Endothelial cell of umbilical vein (primary cell): ENCODE measurements at regions not wholly inside any gene's neighbourhood (a gene's known extent, or its start where the extent isn't known, plus 50 kb on each side); places are given as distances from the start of the nearest gene placed in this dataset.

Source experiments
- BruUV-seq: library from RNA; stranded (reverse); fragments of 400-500 nt; replicated peaks from 2 replicates; lab custom pipeline; 2021; lab: Mats Ljungman, UMichigan
- CTCF ChIA-PET: fragments of 300-600, 350-600 bp; sonication (Branson Sonifier 250); formaldehyde crosslinking; loops from one replicate; lab custom pipeline; 2021; ENCODE audit warnings: antibody characterized with exemption, inconsistent platforms; lab: Charles Lee
- POLR2A ChIA-PET: fragments of 300-600, 350-600 bp; sonication (Branson Sonifier 250); formaldehyde crosslinking; loops from one replicate; lab custom pipeline; 2021; ENCODE audit warnings: antibody characterized with exemption, inconsistent platforms; lab: Charles Lee
- DNase-seq: peaks from one replicate; pipeline ENCODE4 v3.0.0-alpha.2; 2011; ENCODE audit warnings: low read depth, low spot score
- FAIRE-seq: peaks from 2 replicates; lab custom pipeline; 2011; peaks lifted over from hg19 to GRCh38; lab: Jason Lieb, UNC
- H2AFZ ChIP-seq: 2 replicates; pipeline ENCODE4 v1.6.0; 2012; ENCODE audit warnings: low read depth, low read length, control low read depth, inconsistent platforms
- H3K27ac ChIP-seq: 2 replicates; pipeline ENCODE4 v1.5.1; 2011; ENCODE audit warnings: low read depth, mild to moderate bottlenecking, control low read depth, low read length, moderate library complexity; ENCODE audit not compliant: insufficient read depth
- H3K27me3 ChIP-seq, 2 experiments: 2 replicates each; pipeline versions ENCODE4 v1.6.0 to v1.6.1; 2011; ENCODE audit warnings: low read length in 2 of 2, mixed read lengths in 1 of 2; ENCODE audit not compliant: control insufficient read depth in 2 of 2, insufficient read depth in 2 of 2
- H3K36me3 ChIP-seq, 2 experiments: 2 replicates in 1 of 2; 3 replicates in 1 of 2; pipeline ENCODE4 v1.5.1; 2011; ENCODE audit warnings: low read length in 2 of 2, mild to moderate bottlenecking in 1 of 2, moderate library complexity in 1 of 2; ENCODE audit not compliant: control insufficient read depth in 2 of 2, insufficient read depth in 2 of 2; ENCODE audit errors: extremely low read depth in 1 of 2
- H3K4me1 ChIP-seq: 3 replicates; pipeline ENCODE4 v1.5.1; 2011; ENCODE audit warnings: mild to moderate bottlenecking, low read length; ENCODE audit not compliant: control insufficient read depth, insufficient read depth; ENCODE audit errors: extremely low read depth
- H3K4me2 ChIP-seq: 2 replicates; pipeline ENCODE4 v1.6.1; 2011; ENCODE audit warnings: low read length, control low read depth, mixed read lengths; ENCODE audit not compliant: insufficient read depth
- H3K4me3 ChIP-seq, 3 experiments: fragments of 200-600 bp in 1 of 3; sonication (generic), shearing (Covaris generic) in 1 of 3; replicated peaks in 1 of 3; 2 replicates each; pipeline ENCODE4 v1.5.1; 2011 to 2016; ENCODE audit warnings: control low read depth in 3 of 3, low read length in 3 of 3, mild to moderate bottlenecking in 2 of 3, inconsistent platforms in 1 of 3, low read depth in 1 of 3, moderate library complexity in 1 of 3; ENCODE audit not compliant: insufficient read depth in 1 of 3
- H3K79me2 ChIP-seq: 2 replicates; pipeline ENCODE4 v1.6.0; 2012; ENCODE audit warnings: low read length, inconsistent platforms; ENCODE audit not compliant: control insufficient read depth, insufficient read depth
- H3K9ac ChIP-seq: replicated peaks from 2 replicates; pipeline ENCODE3; 2011; ENCODE audit warnings: low read length, control low read depth; ENCODE audit not compliant: insufficient read depth; ENCODE audit errors: extremely low read depth
- H3K9me1 ChIP-seq: replicated peaks from 3 replicates; pipeline ENCODE4 v1.6.0; 2011; ENCODE audit warnings: mild to moderate bottlenecking, low read length; ENCODE audit not compliant: control insufficient read depth, insufficient read depth; ENCODE audit errors: extremely low read depth
- H3K9me3 ChIP-seq: replicated peaks from 2 replicates; pipeline ENCODE4 v1.5.1; 2012; ENCODE audit warnings: low read length, inconsistent platforms; ENCODE audit not compliant: control insufficient read depth, insufficient read depth
- H4K20me1 ChIP-seq: replicated peaks from 2 replicates; pipeline ENCODE3; 2011; ENCODE audit warnings: mild to moderate bottlenecking, low read length; ENCODE audit not compliant: control insufficient read depth, insufficient read depth; ENCODE audit errors: extremely low read depth
- CTCF ChIP-seq, 2 donors: IDR thresholded peaks; 1 replicate in 1 of 2; 2 replicates in 1 of 2; pipeline ENCODE4 v1.5.1; 2011; ENCODE audit warnings: low read length in 2 of 2, mild to moderate bottlenecking in 2 of 2, moderate library complexity in 2 of 2, control low read depth in 1 of 2, inconsistent platforms in 1 of 2, low read depth in 1 of 2; ENCODE audit not compliant: insufficient read depth in 1 of 2; ENCODE audit errors: extremely low read depth in 1 of 2
- EZH2 ChIP-seq: IDR thresholded peaks from 2 replicates; pipeline ENCODE4 v1.6.1; 2012; ENCODE audit warnings: borderline replicate concordance, low read depth, mild to moderate bottlenecking, moderate library complexity, low read length, inconsistent platforms; ENCODE audit not compliant: severe bottlenecking
- FOS ChIP-seq: IDR thresholded peaks from 2 replicates; pipeline ENCODE4 v1.6.1; 2011; ENCODE audit warnings: mild to moderate bottlenecking, low read length, moderate library complexity, borderline replicate concordance; ENCODE audit not compliant: insufficient read depth
- GATA2 ChIP-seq: IDR thresholded peaks from 2 replicates; pipeline ENCODE4 v1.7.0; 2011; ENCODE audit warnings: low read depth, mild to moderate bottlenecking, moderate library complexity, mixed read lengths, low read length; ENCODE audit not compliant: insufficient read length, insufficient read depth
- MYC ChIP-seq: IDR thresholded peaks from one replicate; pipeline ENCODE4 v1.6.1; 2011; ENCODE audit warnings: mild to moderate bottlenecking, low read depth, low read length
- POLR2A ChIP-seq: IDR thresholded peaks from 2 replicates; pipeline ENCODE4 v1.6.1; 2012; ENCODE audit warnings: low read depth, mild to moderate bottlenecking, control low read depth, low read length
- POLR2AphosphoS5 ChIP-seq: IDR thresholded peaks from 2 replicates; pipeline ENCODE4 v1.6.1; 2012; ENCODE audit warnings: low read depth, mild to moderate bottlenecking, control low read depth, low read length, moderate library complexity; ENCODE audit not compliant: insufficient read depth
- dilution Hi-C: fragments of 300-500 bp; cut with MboI; formaldehyde crosslinking; loops from one replicate; pipeline ENCODE4 v1.15.0; 2019; ENCODE audit warnings: low sequenced_read_pairs; ENCODE audit not compliant: extremely low pct_ligation_motif_present
- intact Hi-C: fragments of 100-400 bp; cut with micrococcal nuclease; formaldehyde crosslinking; loops from one replicate; pipeline ENCODE4 v1.10.0; 2022

GRCh38 chr14:65226824-65227604 is 124.7 kb upstream of the MAX start:
- intact Hi-C loops = no loop called here
- BruUV-seq = no TSS peak
- Histone ChIP-seq H3K4me1 (peaks cover 21% of the 10 kb centered on the region), H3K9ac (no peak overlapping the region), H3K9me1 (no peaks in the 10 kb centered on the region), H3K27me3 (no peaks in the 10 kb centered on the region), H3K4me3 (no peak overlapping the region), H3K36me3 (no peaks in the 10 kb centered on the region), H3K27ac (no peak overlapping the region), H4K20me1 (no peaks in the 10 kb centered on the region), H3K9me3 (no peaks in the 10 kb centered on the region), H2AFZ (no peak overlapping the region), H3K79me2 (no peaks in the 10 kb centered on the region), H3K4me2 (no peak overlapping the region)
- TF ChIP-seq POLR2AphosphoS5 (no peak), GATA2 (no peak), POLR2A (no peak), CTCF (IDR thresholded peaks at IDR 0.05; ENCODE audit: extremely low read depth in 1 of 2, insufficient read depth in 1 of 2, low read depth in 1 of 2, low read length in 2 of 2) (no peak), FOS (no peak), EZH2 (no peak), MYC (no peak)
- POLR2A ChIA-PET = interaction anchor here (0.6 kb wide), 1 partner anchor 124 kb away, joined by 5 read pairs; no protein-coding TSS in a partner anchor
- FAIRE-seq (no peak), DNase-seq (no peak)
- dilution Hi-C loops = no loop called here
- CTCF ChIA-PET = interaction anchor here (1.1 to 7.0 kb wide), 5 partner anchors 11 to 597 kb away, joined by 3 to 35 read pairs (median 3); partner anchors contain the start of gene FUT8
